HG02981 (cell line): ENCODE measurements at regions not wholly inside any gene's neighbourhood (a gene's known extent, or its start where the extent isn't known, plus 50 kb on each side); places are given as distances from the start of the nearest gene placed in this dataset.

Source experiments
- ATAC-seq: cut with Tn5 transposase; IDR thresholded peaks from one replicate; pipeline ENCODE4 v1.9.1; 2021; ENCODE audit warnings: mild to moderate bottlenecking, moderate library complexity; ENCODE audit not compliant: unreplicated experiment

DNA sequence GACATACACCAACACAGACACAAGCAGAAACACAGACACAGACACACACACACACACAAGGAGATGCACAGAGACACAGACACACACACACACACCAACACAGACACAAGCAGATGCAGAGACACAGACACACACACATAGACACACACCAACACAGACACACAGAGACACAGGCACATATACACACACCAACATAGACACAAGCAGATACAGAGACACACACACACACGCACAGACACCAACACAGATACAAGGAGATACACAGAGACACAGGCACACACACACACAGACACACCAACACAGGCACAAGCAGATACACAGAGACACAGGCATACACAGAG, 347.2 kb upstream of the KLF6 start:
- ATAC-seq: no peak

DNA sequence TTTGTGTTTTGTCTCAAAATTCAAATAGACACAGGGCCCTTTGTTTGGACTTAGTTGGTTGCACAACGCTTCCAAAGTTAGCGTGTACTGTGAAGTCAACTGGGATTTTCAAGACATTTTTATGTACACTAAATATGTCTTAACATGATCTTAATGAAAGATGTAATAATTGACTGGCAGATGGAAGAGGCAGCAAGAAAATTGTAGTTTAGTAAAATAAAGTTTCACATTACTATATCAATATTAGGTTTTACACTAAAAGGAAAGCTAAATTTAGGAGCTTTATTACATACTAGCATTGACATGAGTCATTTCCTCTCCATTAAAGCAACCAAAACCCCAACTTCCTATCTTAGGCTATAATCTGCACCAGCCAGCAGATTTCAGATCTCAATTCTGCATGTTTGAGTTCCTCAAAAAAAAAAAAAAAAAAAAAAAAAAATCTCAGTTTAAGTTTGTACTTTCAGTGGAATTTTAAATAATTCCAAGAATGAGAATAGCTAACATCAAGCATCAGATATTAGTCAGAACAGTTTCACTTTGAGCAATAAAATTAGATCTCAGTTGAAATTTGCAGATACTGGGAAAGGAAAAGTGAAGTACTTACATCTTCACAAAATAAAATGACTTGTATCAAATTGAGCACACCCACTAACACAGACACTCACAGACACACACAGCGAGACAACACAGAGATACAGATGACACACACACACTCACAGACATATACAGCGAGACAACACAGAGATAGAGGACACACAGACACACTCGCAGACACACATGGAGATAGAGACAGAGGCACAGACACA, 346.6 kb upstream of the KLF6 start:
- ATAC-seq: peak; percentile 59

DNA sequence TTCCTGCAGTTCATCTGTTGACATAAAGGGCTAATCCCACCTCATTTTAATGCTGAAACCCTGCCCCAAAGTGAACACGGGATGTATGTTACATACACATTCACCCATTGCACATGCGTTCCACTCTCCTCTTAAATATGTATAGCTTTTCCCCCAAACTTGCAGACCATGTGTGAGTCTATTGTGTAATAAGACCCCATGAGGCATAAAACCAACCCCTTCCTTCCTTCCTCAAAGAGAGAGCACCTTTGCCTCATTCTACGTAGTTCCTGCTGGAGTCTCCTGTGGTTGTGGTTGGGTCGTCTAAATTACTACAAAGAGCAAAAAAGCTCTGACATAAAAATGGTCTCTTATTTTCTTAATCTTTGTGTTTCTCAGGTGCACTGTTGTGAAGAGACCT, 345.7 kb upstream of the KLF6 start:
- no peak for ATAC-seq

DNA sequence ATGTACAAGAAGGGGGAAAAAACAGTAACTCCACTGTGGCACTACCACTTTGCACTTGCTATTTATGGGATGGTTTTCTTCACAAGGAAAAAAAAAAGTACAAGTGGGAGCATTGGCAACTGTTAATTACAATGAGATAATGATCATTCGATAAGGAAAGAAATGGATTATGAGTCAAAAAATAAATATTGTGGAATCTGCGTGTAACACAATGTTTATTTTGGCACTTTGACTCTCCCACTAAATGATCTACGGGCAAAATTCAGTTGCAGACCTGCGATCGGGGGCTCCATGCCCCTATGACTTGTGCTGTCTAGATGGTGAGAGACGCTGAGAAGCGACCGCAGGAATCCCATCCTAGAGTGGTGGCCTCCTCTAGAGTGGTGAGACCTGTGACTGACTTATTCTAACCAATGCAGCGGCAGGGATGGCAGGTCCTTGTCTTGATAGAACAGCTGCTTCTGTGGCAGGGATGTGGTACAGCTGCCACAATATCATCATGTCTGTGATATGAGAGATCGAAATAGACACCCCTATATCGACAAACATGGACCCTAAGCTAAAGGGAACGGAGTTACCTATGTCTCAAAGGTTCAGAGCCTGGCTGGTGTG, 345.0 kb upstream of the KLF6 start:
- ATAC-seq: no peak

DNA sequence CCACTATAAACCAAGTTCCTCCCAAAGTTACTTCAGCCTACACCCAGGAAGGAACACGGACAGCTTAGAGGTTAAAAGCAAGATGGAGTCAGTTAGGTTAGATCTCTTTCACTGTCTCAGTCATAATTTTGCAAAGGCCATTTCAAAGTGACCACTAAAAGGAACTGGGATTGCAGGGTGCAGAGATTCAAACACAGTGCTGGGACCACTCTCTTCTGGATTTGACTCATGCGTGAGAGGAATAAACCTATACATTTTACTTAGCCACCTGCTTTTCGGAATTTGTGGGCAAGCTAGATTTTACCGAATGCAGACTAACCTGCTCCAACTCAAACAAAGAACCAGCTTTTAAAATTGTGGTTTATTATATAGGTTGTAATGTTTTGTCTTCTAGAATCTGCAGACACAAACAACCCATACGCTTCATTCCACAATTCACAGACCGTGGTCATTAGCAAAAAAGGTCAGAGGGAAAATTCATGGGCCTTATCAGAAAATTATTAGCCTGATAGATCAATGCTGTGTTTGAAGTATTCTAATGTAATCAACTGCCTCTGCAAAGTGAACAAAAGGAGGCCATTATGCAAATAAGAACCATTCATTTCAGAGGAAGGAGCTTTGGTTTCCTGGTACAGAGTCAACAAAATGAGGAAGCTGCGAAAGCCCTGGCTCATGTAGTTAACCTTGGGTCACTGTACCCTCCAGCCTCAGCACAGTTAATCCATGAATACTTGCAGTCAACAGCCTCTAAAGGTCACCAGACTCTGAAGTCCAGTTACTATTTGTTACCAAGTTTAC, 342.7 kb upstream of the KLF6 start:
- ATAC-seq: peak; percentile 59

DNA sequence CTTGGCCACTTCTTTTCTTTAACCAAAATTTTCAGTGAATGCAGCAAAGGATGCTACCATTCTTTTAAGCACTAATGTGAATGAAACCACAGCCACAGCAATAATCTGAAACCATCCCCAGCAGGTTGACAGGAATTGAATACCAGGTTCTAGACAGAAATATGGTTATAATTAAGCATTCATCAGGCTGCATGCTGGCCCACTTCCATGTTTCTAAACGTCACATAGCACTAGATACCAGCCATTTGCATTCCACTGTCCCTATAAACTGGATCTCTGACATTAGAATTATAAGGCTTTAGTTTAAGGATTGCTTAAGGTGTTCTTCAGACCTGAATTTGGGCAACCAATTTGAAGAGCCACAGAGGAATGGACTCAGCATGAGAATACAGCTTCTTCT, 340.8 kb upstream of the KLF6 start:
- no peak for ATAC-seq

DNA sequence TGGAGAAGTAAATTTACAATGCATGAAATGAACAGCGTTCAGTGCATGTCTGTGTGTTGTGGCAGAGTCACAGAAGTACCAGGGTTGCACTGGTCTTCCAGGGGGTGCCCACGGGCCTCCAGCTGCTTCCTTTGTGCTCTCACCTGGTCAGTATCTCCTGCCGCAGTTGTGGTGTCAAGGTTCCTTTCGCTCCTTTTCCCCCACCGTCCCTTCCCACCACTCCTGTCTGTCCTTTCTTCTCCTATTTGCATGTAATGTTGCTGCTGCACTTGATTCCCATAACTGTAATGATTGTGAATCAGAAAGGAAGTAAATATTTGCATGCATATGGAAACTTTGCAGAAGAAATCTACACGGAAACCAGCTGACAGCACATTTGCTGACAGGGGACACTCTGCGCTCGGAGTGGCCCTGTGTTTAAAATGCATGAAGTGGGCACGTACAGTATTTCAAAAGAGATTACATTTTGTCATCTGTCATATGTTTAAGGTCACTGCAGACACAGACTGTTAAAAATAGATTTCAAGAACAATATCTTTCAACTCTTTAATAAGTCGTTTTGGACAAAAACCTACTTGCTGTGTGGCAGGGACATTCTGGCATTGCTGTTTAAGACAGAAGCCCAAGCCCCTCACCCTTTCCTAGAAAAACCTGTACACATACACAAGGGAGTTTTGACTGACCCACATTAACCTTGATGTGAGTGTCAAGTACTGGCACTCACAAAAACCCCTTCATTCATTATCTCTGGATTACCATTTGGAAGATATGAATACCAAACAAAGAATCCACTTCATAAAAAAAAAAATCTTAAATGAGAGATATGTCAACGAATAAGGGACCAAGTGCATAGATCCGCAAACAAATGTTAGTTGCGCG, 336.7 kb upstream of the KLF6 start:
- ATAC-seq: peak; percentile 64

DNA sequence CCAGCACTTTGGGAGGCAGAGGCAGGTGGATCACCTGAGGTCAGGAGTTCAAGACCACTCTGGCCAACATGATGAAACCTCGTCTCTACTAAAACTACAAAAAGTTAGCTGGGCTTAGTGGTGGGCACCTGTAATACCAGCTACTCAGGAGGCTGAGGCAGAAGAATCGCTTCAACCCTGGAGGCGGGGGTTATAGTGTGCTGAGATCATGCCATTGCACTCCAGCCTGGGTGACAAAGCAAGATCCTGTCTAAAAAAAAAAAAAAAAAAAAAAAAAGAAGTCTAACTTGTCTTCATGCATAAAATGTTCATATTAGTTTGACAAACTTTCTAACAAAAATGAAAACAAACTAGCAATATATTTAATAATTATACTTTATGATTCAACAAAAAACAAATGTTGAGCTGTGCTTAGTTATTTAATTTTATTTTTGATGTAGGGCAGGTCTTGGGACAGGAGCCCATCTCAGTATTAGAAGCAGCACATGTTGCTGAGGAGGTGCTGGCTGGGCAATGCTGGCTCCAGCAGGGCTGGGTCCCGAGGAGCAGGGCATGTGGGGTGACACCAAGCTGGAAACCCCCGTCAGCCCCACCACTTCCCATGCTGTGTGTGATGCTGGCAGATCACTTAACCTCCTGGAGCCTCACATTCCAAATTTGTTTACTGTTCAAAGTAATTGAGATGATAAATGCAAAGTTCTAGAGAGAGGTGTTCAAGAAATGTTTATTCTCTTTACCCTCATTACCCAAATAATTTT, 335.3 kb upstream of the KLF6 start:
- no peak for ATAC-seq

DNA sequence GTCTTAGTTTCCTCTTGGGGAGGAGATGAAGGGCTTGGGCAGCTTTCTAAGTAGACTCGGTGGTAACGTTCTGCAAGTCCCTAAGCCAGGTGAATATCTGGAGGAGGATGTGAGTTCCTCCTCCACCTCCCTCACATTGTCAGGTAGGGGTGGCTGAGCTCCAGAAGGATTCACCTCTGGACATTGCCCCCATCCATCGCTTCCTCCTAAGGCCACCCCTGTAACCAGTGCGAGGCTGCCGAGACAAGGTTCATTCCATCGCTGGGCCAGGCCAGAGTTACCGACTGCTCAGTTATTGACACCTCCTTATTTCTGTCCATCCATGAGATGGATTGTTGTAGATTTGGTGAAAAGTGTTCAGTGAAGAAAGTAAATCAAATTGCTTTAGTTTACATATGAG, 334.1 kb upstream of the KLF6 start:
- no peak for ATAC-seq

DNA sequence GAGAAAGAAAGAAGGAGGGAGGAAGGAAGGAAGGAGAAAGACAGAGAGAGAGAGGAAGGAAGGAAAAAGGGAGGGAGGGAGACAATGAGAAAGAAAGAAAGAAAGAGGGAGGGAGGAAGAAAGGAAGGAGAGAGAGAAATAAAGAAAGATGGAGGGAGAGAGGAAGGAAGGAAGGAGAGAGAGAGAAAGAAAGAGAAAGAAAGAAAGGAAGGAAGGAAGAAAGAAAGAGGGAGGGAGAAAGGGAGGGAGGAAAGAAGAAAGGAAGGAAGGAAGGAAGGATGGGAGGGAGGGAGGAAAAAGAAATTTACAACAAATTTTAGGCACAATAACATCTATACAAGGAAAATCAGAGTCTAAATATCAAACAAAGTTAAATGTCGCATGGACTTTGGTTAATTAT, 332.6 kb upstream of the KLF6 start:
- ATAC-seq: no peak

DNA sequence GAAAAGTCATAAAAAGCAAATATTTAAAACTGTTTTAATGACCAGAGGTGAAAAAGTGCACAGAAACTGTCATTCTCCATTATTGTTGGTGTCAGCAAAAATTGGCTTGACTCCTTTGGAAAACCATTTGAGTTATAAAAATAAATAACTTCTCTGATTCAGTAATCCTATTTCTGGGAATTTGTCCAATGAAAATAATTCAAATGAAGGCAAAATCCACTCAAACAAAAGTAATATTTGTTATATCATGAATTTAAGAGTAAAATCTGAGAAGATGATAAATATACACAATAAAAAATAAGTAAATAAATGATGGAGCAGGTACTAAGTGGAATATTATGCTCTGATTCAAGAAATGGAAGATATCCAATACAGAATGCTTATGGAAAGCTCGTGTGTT, 326.6 kb upstream of the KLF6 start:
- no peak for ATAC-seq

DNA sequence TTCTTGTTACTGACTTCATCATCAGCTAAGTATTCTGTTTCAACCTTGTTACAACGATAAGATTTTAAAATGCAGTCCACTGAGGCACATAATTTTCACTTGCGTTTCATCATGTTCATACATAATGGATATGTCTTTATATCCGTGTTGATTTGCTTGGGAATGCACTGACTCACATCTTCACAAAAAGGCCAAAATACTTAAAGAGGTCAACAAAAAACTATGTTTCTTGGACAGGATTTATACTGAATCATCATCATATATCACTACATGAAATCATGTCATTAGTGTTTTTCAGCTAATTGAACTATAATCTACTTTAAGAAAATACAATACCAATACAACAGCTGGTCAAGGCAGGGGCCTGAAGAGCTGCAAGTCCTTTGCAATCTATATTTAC, 324.5 kb upstream of the KLF6 start:
- ATAC-seq: no peak

DNA sequence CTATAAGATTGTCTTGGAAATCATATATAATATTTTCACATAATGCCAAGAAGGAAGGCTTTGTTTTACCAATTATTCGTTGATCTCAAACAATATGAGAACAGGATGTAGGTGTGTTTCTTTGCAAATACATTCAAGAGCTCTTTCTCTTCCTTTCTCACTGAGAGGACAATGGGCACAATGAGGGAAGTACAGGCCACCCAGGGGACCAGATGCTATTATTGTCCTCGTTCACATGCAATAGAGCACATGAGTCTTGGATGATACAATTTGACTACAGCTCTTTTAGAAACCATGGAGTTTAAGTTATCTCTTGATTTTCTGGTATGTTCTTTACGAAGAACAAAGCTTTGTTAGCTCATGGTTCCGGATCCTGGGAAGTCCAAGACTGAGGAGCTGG, 323.7 kb upstream of the KLF6 start:
- ATAC-seq: no peak

DNA sequence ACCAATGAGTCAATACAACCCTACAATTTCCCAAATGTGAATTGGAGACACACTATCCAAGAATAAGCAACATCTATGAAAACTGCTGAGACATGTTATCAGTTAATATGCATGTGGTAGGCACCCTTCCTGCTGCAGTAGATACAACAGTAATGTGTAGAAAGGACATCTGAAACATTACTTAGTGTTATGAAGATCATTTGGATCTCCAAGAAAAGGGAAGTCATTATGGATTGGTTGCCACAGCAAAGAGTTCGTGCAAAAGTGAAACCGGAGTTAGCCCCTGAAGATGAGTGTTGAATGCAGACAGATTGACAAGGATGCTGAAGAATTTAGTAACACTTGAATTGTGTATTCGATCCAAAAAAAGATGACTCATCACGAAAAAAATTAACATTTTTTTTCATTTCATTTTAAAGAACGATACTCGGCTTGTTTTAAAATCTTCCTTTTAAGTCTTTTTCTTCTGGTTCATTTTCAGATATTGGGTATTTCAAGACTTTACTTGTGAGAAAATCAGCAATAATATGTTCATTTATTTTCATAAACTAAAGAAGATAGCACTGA, 322.4 kb upstream of the KLF6 start:
- ATAC-seq: no peak

DNA sequence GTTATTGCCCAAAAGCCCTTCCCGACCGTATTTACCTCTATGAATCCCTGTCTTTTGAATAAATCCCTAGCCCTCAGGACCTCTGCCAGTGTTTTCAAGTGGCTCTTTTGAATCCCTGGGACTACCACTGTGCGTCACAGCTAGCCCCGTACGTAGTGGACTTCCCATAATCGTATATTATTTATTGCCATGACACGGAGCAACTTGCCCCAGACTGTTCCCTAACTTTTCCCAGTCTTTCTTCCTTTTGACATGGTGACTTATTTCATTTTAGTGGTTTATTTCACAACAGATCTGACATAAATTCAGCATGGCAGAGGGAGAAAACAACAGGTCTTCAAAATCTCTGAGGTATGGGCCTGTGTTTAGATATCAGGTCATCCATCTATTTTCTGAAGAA, 318.6 kb upstream of the KLF6 start:
- ATAC-seq: no peak

DNA sequence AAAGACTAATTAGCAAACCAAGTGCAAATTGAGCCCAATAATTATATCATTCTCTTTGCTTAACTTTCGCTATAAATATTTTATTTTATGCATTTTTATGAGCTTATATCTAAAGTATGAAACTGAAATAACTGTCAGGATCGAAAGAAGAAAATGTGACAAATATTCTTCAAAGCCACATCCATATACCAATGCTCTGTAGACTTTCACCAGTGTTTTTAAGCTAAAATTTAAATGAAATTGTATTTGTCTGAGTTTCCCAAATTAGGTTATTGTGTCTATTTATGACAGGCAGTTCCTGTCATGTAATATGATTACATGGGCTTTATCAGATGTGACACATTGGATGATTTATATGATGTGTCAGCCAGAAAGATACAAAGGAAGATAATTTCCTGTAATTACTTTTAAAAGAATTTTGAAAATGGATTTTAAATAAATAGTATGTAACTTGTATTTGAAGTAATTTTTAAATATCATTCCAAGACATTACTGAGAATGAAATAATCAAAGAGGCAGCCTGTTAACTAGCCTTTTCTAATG, 317.9 kb upstream of the KLF6 start:
- no peak for ATAC-seq

DNA sequence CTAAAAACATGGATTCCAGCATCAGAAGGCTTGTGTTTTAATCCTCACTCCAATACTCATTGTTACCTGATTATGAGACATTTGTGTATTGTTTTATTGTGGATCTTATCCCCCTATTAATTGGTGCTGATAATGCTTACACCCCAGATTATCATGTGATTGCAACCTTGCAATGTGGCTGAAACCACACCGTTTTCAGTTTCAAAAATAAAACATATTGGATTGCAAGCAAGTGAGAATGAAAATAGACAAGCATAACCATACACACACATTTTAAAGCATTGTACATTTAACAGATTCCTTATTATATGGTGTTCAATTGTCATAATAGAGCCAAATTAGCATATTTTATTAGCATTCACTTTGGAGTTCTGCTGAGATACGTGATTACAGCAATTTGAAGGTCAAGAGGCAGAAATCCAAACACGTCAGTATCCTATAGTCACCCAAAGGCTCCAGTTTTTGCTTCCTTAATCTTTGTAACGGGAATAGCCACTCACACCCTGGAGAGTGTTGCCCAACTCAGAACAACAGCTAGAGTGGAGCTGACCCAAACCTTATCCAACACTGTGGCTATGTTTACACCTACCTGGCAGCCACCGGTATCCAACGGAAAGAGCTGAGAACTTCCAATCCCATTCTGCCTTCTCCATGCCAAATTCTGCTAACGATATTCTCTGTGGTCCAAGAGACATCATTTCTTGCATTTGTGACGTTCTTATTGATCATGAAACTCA, 317.1 kb upstream of the KLF6 start:
- no peak for ATAC-seq

DNA sequence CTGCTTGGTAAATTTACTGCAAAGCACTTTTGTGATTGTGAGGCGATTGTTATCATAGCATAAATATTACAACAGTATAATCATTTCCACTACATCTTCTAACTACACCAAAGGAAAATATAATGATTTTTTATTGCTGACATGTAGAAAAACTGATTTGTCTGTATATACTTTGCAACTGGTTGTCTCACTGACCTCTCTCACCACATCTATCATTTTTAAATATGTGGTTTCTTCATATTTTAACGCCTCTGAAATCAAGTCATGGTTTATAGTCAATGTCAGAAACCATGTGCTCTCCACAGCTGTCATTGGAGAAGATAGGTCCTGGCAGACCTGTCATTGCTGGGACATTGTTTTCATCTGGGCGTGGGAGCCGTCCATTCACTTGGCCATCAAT, 315.4 kb upstream of the KLF6 start:
- no peak for ATAC-seq

DNA sequence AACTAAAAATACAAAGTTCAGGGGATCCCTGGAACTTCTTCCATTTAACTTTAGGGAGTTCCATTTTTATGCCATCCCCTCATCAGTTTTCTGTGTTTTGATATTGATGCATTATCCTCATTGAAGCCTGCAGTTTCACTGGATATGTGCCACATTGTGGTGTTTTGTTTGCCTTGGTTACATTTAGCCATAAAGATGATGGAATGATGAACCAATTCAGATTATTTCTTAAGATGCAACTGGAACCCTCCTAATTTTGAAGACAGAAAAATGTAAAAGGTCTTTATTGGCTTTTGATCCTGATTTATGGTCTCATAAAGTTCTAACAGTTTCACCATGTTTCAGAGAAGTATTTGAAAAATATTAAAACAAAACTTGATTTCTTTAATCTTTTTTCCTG, 314.2 kb upstream of the KLF6 start:
- no peak for ATAC-seq
